GM21515 (cell line): ENCODE measurements at regions not wholly inside any gene's neighbourhood (a gene's known extent, or its start where the extent isn't known, plus 50 kb on each side); places are given as distances from the start of the nearest gene placed in this dataset.
"Not testable (repeated sequence)": the region's sequence is repeated elsewhere in the genome, so short reads cannot be mapped to it uniquely, and the experiment has no call there.

ENCODE experiments used
- ATAC-seq: cut with Tn5 transposase; IDR thresholded peaks from one replicate; pipeline ENCODE4 v1.9.1; 2021; ENCODE audit not compliant: unreplicated experiment

- ATAC-seq, result no peak
These were observed 921.8 kb downstream of the NR2F1-AS1 start for GRCh38 chr5:92659246-92659645.

- ATAC-seq, result not testable (repeated sequence)
These were observed 926.4 kb downstream of the NR2F1-AS1 start for GRCh38 chr5:92654601-92655000.

- ATAC-seq, result no peak
These were observed 927.1 kb downstream of the NR2F1-AS1 start for GRCh38 chr5:92653730-92654461.

- ATAC-seq, result no peak
These were observed 928.3 kb downstream of the NR2F1-AS1 start for GRCh38 chr5:92652756-92653155.

- no peak for ATAC-seq
These were observed 936.6 kb downstream of the NR2F1-AS1 start for GRCh38 chr5:92644266-92644886.

- ATAC-seq, result no peak
These were observed 939.7 kb downstream of the NR2F1-AS1 start for GRCh38 chr5:92641031-92641962.

- no peak for ATAC-seq
These were observed 940.7 kb downstream of the NR2F1-AS1 start for GRCh38 chr5:92640340-92640739.

- ATAC-seq, result no peak
These were observed 943.1 kb downstream of the NR2F1-AS1 start for GRCh38 chr5:92637960-92638359.

- no peak for ATAC-seq
These were observed 943.8 kb downstream of the NR2F1-AS1 start for GRCh38 chr5:92637247-92637646.

GRCh38 chr5:92635001-92635461 lies 946.0 kb downstream of the NR2F1-AS1 start:
- ATAC-seq, result no peak

GRCh38 chr5:92633875-92634487 lies 947.0 kb downstream of the NR2F1-AS1 start:
- ATAC-seq, result no peak

- no peak for ATAC-seq
These were observed 947.8 kb downstream of the NR2F1-AS1 start for GRCh38 chr5:92633176-92633575.

- not testable (repeated sequence) for ATAC-seq
These were observed 949.8 kb downstream of the NR2F1-AS1 start for GRCh38 chr5:92631237-92631701.

GRCh38 chr5:92629574-92629973 lies 951.4 kb downstream of the NR2F1-AS1 start:
- ATAC-seq, result no peak

- no peak for ATAC-seq
These were observed 952.0 kb downstream of the NR2F1-AS1 start for GRCh38 chr5:92629000-92629399.

- ATAC-seq, result no peak
These were observed 953.8 kb downstream of the NR2F1-AS1 start for GRCh38 chr5:92627186-92627585.

GRCh38 chr5:92616085-92616484 lies 964.9 kb downstream of the NR2F1-AS1 start:
- ATAC-seq, result no peak

- no peak for ATAC-seq
These were observed 967.5 kb downstream of the NR2F1-AS1 start for GRCh38 chr5:92613546-92613945.

- not testable (repeated sequence) for ATAC-seq
These were observed 970.6 kb downstream of the NR2F1-AS1 start for GRCh38 chr5:92610435-92610834.

GRCh38 chr5:92605591-92605990 lies 975.4 kb downstream of the NR2F1-AS1 start:
- no peak for ATAC-seq
